ENCODE measurements at regions not wholly inside any gene's neighbourhood (a gene's known extent, or its start where the extent isn't known, plus 50 kb on each side); places are given as distances from the start of the nearest gene placed in this dataset.

DNA sequence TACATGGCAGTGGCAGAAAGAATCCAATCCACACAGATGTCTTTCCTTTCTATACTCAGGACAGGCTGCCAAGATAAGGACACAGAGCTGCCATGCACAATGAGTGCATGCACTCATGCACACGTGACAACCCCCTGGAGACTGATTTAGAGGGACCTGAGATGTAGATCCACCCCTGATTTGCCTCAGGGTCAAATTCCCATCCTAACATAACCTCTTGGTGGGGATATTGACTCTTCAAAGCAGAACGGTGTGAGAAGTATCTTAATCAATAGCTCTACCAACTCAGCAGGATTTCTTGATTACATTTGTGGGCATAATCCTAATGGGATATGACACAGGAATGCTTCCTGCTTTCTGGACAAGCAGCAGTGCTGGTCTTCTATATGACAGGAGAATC is 125.2 kb upstream of the DSCAM start:
- Mint-ChIP-seq H3K9me3 (peaks cover 0 to 2% (median 0%) of the 10 kb centered on the region in 3 donors), H3K27ac (no peak overlapping the region), H3K4me1 (no peaks in the 10 kb centered on the region), H3K4me3 (no peak overlapping the region), H3K27me3 (peaks cover 10 to 13% of the 10 kb centered on the region in 2 donors), H3K36me3 (no peaks in the 10 kb centered on the region)
- no peak for ATAC-seq (replicated peaks in 1 of 4)
- H3K36me3 ChIP-seq (ENCODE audit: control insufficient read depth in 2 of 2, extremely low read depth in 1 of 2, insufficient read depth in 1 of 2, low read length in 1 of 2), result no peaks in the 10 kb centered on the region
- no peak overlapping the region for H3K27ac ChIP-seq (ENCODE audit: low read length)
- WGBS (ENCODE audit: insufficient coverage), result 40% methylated on average over 1 of the region's 2 CpGs
- POLR2A ChIA-PET, result no interaction called here
- H3K4me1 ChIP-seq (ENCODE audit: control insufficient read depth in 1 of 2, extremely low read depth in 1 of 2, insufficient read depth in 2 of 2, low read length in 2 of 2), result no peaks in the 10 kb centered on the region
- H3K4me3 ChIP-seq (ENCODE audit: control insufficient read depth in 1 of 2, extremely low read depth in 1 of 2, low read length in 1 of 2), result no peak overlapping the region
- H3K9me3 ChIP-seq, result no peaks in the 10 kb centered on the region
- no peak for DNase-seq
- CTCF ChIA-PET, result no interaction called here
- no peaks in the 10 kb centered on the region for H3K27me3 ChIP-seq (replicated peaks in 1 of 2; ENCODE audit: control insufficient read depth in 2 of 2, extremely low read depth in 1 of 2, insufficient read depth in 2 of 2, low read length in 1 of 2)

GRCh38 chr21:40976198-40977109 is 129.5 kb upstream of the DSCAM start:
- Mint-ChIP-seq H3K36me3 (no peaks in the 10 kb centered on the region), H3K4me3 (no peak overlapping the region), H3K27ac (no peak overlapping the region), H3K9me3 (peaks cover 0 to 8% (median 4%) of the 10 kb centered on the region in 3 donors), H3K27me3 (peaks cover 6 to 8% of the 10 kb centered on the region in 2 donors), H3K4me1 (no peaks in the 10 kb centered on the region)
- ATAC-seq (replicated peaks in 1 of 4), result no peak
- Histone ChIP-seq H3K4me3 (ENCODE audit: control insufficient read depth in 1 of 2, extremely low read depth in 1 of 2, low read length in 1 of 2) (no peak overlapping the region), H3K27me3 (replicated peaks in 1 of 2; ENCODE audit: control insufficient read depth in 2 of 2, extremely low read depth in 1 of 2, insufficient read depth in 2 of 2, low read length in 1 of 2) (peaks cover 0 to 2% of the 10 kb centered on the region in 2 experiments), H3K9me3 (peaks cover 1% of the 10 kb centered on the region), H3K4me1 (ENCODE audit: control insufficient read depth in 1 of 2, extremely low read depth in 1 of 2, insufficient read depth in 2 of 2, low read length in 2 of 2) (no peaks in the 10 kb centered on the region), H3K36me3 (ENCODE audit: control insufficient read depth in 2 of 2, extremely low read depth in 1 of 2, insufficient read depth in 1 of 2, low read length in 1 of 2) (no peaks in the 10 kb centered on the region), H3K27ac (ENCODE audit: low read length) (no peak overlapping the region)
- DNase-seq, result no peak
- CTCF ChIA-PET, result no interaction called here
- POLR2A ChIA-PET, result no interaction called here

- no peaks in the 10 kb centered on the region for H3K4me1 ChIP-seq (ENCODE audit: control insufficient read depth in 1 of 2, extremely low read depth in 1 of 2, insufficient read depth in 2 of 2, low read length in 2 of 2)
- Mint-ChIP-seq H3K36me3 (no peaks in the 10 kb centered on the region), H3K27ac (no peak overlapping the region), H3K27me3 (no peaks in the 10 kb centered on the region), H3K4me3 (no peak overlapping the region), H3K9me3 (peaks cover 0 to 8% (median 5%) of the 10 kb centered on the region in 3 donors), H3K4me1 (no peaks in the 10 kb centered on the region)
- no peaks in the 10 kb centered on the region for H3K36me3 ChIP-seq (ENCODE audit: control insufficient read depth in 2 of 2, extremely low read depth in 1 of 2, insufficient read depth in 1 of 2, low read length in 1 of 2)
- H3K4me3 ChIP-seq (ENCODE audit: control insufficient read depth in 1 of 2, extremely low read depth in 1 of 2, low read length in 1 of 2), result no peak overlapping the region
- H3K9me3 ChIP-seq, result peaks cover 3% of the 10 kb centered on the region
- ChIA-PET CTCF (no interaction called here), POLR2A (no interaction called here)
- no peak for DNase-seq
- no peaks in the 10 kb centered on the region for H3K27me3 ChIP-seq (replicated peaks in 1 of 2; ENCODE audit: control insufficient read depth in 2 of 2, extremely low read depth in 1 of 2, insufficient read depth in 2 of 2, low read length in 1 of 2)
- no peak for ATAC-seq (replicated peaks in 1 of 4)
- no peak overlapping the region for H3K27ac ChIP-seq (ENCODE audit: low read length)
- no CpG with 5 or more reads among the region's 4 CpGs for whole genome bisulfite sequencing (ENCODE audit: insufficient coverage)
Measured at GRCh38 chr21:40985370-40985769, 138.4 kb upstream of the DSCAM start.

GRCh38 chr21:40990366-40990765 is 143.4 kb upstream of the DSCAM start:
- no peak for ATAC-seq (replicated peaks in 1 of 4)
- H3K27ac Mint-ChIP-seq, result no peak overlapping the region
- H3K9me3 Mint-ChIP-seq, result no peaks in the 10 kb centered on the region
- no peaks in the 10 kb centered on the region for H3K27me3 Mint-ChIP-seq
- no peak for DNase-seq
- no peaks in the 10 kb centered on the region for H3K4me1 ChIP-seq (ENCODE audit: control insufficient read depth in 1 of 2, extremely low read depth in 1 of 2, insufficient read depth in 2 of 2, low read length in 2 of 2)
- CTCF ChIA-PET, result no interaction called here
- no peaks in the 10 kb centered on the region for H3K27me3 ChIP-seq (replicated peaks in 1 of 2; ENCODE audit: control insufficient read depth in 2 of 2, extremely low read depth in 1 of 2, insufficient read depth in 2 of 2, low read length in 1 of 2)
- no peak overlapping the region for H3K4me3 ChIP-seq (ENCODE audit: control insufficient read depth in 1 of 2, extremely low read depth in 1 of 2, low read length in 1 of 2)
- H3K4me1 Mint-ChIP-seq, result no peaks in the 10 kb centered on the region
- H3K36me3 Mint-ChIP-seq, result no peaks in the 10 kb centered on the region
- POLR2A ChIA-PET, result no interaction called here
- H3K9me3 ChIP-seq, result no peaks in the 10 kb centered on the region
- WGBS (ENCODE audit: insufficient coverage), result 100% methylated on average over 1 of the region's 2 CpGs
- no peak overlapping the region for H3K4me3 Mint-ChIP-seq
- H3K27ac ChIP-seq (ENCODE audit: low read length), result no peak overlapping the region
- no peaks in the 10 kb centered on the region for H3K36me3 ChIP-seq (ENCODE audit: control insufficient read depth in 2 of 2, extremely low read depth in 1 of 2, insufficient read depth in 1 of 2, low read length in 1 of 2)

DNA sequence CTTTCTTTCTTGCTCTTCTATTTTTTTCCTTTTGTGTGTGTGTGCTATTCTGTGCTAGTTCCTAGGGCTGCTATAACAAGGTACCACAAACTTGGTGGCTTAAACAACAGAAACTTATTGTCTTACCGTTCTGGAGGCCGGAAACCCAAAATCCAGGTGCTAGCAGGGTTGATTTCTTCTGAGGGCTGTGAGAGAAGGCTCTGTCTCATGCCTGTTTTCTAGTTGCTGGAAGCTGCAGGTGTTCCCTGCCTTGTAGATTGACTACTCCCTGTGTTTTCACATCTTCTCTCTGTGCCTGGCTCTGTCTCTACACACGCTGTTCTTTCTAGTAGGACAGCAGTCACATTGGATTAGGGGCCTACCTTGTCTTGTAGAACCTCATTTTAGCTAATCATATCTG is 150.9 kb upstream of the DSCAM start:
- H3K9me3 ChIP-seq, result no peaks in the 10 kb centered on the region
- CTCF ChIA-PET, result no interaction called here
- no peaks in the 10 kb centered on the region for H3K36me3 ChIP-seq (ENCODE audit: control insufficient read depth in 2 of 2, extremely low read depth in 1 of 2, insufficient read depth in 1 of 2, low read length in 1 of 2)
- POLR2A ChIA-PET, result no interaction called here
- Mint-ChIP-seq H3K27ac (no peak overlapping the region), H3K4me1 (no peaks in the 10 kb centered on the region), H3K4me3 (no peak overlapping the region), H3K27me3 (peaks cover 0 to 3% of the 10 kb centered on the region in 2 donors), H3K9me3 (peaks cover 5 to 28% (median 11%) of the 10 kb centered on the region in 3 donors), H3K36me3 (no peaks in the 10 kb centered on the region)
- ATAC-seq (replicated peaks in 1 of 4), result no peak
- no peaks in the 10 kb centered on the region for H3K27me3 ChIP-seq (replicated peaks in 1 of 2; ENCODE audit: control insufficient read depth in 2 of 2, extremely low read depth in 1 of 2, insufficient read depth in 2 of 2, low read length in 1 of 2)
- H3K4me1 ChIP-seq (ENCODE audit: control insufficient read depth in 1 of 2, extremely low read depth in 1 of 2, insufficient read depth in 2 of 2, low read length in 2 of 2), result no peaks in the 10 kb centered on the region
- DNase-seq, result no peak
- no peak overlapping the region for H3K4me3 ChIP-seq (ENCODE audit: control insufficient read depth in 1 of 2, extremely low read depth in 1 of 2, low read length in 1 of 2)
- WGBS (ENCODE audit: insufficient coverage), result no CpG with 5 or more reads among the region's 3 CpGs
- H3K27ac ChIP-seq (ENCODE audit: low read length), result no peak overlapping the region

DNA sequence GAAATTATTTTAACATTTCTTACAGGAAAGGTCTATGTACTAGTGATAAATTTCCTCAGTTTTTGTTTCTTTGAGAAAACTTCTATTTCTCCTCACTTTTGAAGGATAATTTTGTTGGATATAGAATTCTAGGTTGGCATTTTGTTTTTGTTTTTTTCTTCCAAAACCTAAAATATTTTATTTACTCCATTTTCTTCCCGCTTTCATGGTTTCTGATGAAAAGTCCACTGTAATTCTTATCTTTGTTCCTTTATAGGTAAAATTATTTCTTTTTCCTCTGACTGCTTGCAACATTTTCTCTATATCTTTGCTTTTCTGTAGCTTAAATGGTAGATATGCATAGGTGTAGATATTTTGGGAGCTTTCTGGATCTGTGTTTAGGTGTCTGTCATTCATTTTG is 153.9 kb upstream of the DSCAM start:
- no peaks in the 10 kb centered on the region for H3K36me3 Mint-ChIP-seq
- H3K4me3 Mint-ChIP-seq, result no peak overlapping the region
- Histone ChIP-seq H3K9me3 (no peaks in the 10 kb centered on the region), H3K4me3 (ENCODE audit: control insufficient read depth in 1 of 2, extremely low read depth in 1 of 2, low read length in 1 of 2) (no peak overlapping the region), H3K27me3 (replicated peaks in 1 of 2; ENCODE audit: control insufficient read depth in 2 of 2, extremely low read depth in 1 of 2, insufficient read depth in 2 of 2, low read length in 1 of 2) (no peaks in the 10 kb centered on the region), H3K27ac (ENCODE audit: low read length) (no peak overlapping the region), H3K4me1 (ENCODE audit: control insufficient read depth in 1 of 2, extremely low read depth in 1 of 2, insufficient read depth in 2 of 2, low read length in 2 of 2) (no peaks in the 10 kb centered on the region), H3K36me3 (ENCODE audit: control insufficient read depth in 2 of 2, extremely low read depth in 1 of 2, insufficient read depth in 1 of 2, low read length in 1 of 2) (no peaks in the 10 kb centered on the region)
- ChIA-PET CTCF (no interaction called here), POLR2A (no interaction called here)
- H3K4me1 Mint-ChIP-seq, result no peaks in the 10 kb centered on the region
- no peak overlapping the region for H3K27ac Mint-ChIP-seq
- WGBS (ENCODE audit: insufficient coverage), result no CpG with 5 or more reads among the region's 1 CpG
- DNase-seq (no peak), ATAC-seq (replicated peaks in 1 of 4) (no peak)
- peaks cover 5 to 28% (median 11%) of the 10 kb centered on the region in 3 donors for H3K9me3 Mint-ChIP-seq
- peaks cover 4 to 10% of the 10 kb centered on the region in 2 donors for H3K27me3 Mint-ChIP-seq
